ENCODE measurements at regions not wholly inside any gene's neighbourhood (a gene's known extent, or its start where the extent isn't known, plus 50 kb on each side); places are given as distances from the start of the nearest gene placed in this dataset.

DNA sequence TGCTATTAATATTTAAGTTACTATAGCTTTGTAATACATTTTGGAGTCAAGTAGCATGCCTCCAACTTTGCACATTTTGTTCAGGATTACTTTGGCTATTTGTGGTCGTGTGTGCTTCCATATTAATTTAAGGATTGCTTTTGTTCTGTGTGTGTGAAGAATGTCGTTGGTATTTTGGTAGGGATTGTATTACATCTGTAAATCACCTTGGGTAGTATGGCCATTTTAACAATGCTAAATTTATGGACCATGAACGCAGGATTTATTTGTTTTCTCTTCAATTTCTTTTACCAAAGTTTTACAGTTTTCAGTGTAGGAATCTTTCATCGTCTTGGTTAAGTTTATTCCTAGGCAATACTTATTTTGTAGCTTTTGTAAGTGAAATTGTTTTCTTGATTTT is 758.0 kb downstream of the FRK start:
- no peak for ATAC-seq (ENCODE audit: low read depth)
- no peaks in the 10 kb centered on the region for H3K36me3 Mint-ChIP-seq

DNA sequence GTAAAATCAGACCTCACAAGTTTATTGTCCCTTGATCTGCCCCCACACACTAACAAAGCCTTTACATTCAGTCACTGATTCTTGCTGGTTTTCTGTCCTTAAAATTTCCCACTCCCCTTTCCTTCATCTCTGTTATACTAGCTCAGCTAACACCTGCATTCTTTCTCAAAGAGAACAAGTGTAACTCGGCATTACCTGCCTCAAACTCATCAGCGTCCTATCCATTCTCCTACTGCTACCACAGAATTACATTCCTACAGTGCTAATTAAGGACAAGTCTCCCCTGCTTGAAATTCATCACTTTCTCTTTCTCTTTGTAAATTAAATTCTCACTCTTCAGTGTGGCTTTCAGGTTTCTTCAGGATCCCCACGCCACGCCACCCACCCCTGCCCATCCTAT is 773.2 kb downstream of the FRK start:
- Mint-ChIP-seq H3K4me3 (no peak overlapping the region), H3K27ac (no peak overlapping the region), H3K4me1 (no peaks in the 10 kb centered on the region), H3K27me3 (no peaks in the 10 kb centered on the region), H3K9me3 (peaks cover 5% of the 10 kb centered on the region), H3K36me3 (no peaks in the 10 kb centered on the region)
- DNase-seq (ENCODE audit: low spot score in 2 of 2) = no peak
- no peak for ATAC-seq (ENCODE audit: low read depth)

More for the DNA sequence above, 758.0 kb downstream of the FRK start:
- peaks cover 12% of the 10 kb centered on the region for H3K9me3 Mint-ChIP-seq
- H3K4me1 Mint-ChIP-seq = no peaks in the 10 kb centered on the region
- no peak overlapping the region for H3K27ac Mint-ChIP-seq
- H3K27me3 Mint-ChIP-seq = no peaks in the 10 kb centered on the region
- H3K4me3 Mint-ChIP-seq = no peak overlapping the region
- DNase-seq (ENCODE audit: low spot score in 2 of 2) = no peak

DNA sequence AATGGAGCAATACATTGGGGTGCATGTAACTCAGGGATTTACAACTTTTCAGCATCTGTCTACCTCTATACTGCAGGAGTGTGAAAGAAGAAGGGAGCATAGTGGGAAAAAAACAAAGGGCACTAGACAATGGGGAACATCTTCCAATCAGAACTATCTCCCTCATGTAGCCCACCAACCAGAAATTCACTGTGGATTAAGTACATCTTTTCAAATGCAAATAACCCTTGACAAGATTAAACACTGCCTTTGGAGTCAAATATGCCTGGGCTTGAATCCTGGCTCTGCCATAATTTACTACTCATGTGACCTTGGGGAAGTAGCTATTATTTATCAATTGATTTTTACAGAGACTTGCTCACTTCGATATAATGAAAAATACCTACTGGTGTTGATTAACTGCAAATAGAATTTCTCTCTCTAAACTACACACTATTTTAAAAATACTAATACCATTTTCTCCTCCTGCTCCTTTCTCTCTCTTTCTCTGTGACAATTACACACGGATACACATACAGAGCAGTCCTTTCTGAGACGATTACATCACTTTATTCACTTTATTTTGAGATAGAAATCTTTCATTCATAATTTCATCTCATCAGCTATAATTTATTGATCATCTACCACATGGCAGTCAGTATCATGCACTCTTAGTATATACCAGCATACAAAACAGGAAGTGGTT is 783.7 kb downstream of the FRK start:
- no peak overlapping the region for H3K27ac Mint-ChIP-seq
- ATAC-seq (ENCODE audit: low read depth) (no peak), DNase-seq (ENCODE audit: low spot score in 2 of 2) (no peak)
- H3K27me3 Mint-ChIP-seq = no peaks in the 10 kb centered on the region
- no peaks in the 10 kb centered on the region for H3K36me3 Mint-ChIP-seq
- H3K9me3 Mint-ChIP-seq = peaks cover 3% of the 10 kb centered on the region
- no peaks in the 10 kb centered on the region for H3K4me1 Mint-ChIP-seq
- H3K4me3 Mint-ChIP-seq = no peak overlapping the region

DNA sequence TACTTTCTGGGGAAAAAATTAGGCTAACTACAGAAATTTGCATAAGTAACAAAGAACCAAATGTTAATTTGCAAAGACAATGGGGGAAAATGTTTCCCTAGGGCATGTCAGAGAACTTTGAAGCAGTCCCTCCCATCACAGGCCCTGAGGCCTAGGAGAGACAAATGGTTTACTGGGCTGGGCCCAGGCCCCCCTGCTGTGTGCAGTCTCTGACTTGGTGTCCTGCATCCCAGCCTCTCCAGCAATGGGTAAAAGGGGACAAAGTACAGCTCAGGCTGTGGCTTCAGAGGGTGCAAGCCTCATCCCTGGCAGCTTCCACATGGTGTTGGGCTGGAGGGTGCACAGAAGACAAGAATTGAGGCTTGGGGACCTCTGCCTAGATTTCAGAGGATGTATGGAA is 788.4 kb downstream of the FRK start:
- DNase-seq (ENCODE audit: low spot score in 2 of 2) = no peak
- Mint-ChIP-seq H3K27ac (no peak overlapping the region), H3K9me3 (peaks cover 1% of the 10 kb centered on the region), H3K4me1 (no peaks in the 10 kb centered on the region), H3K36me3 (no peaks in the 10 kb centered on the region), H3K4me3 (no peak overlapping the region), H3K27me3 (no peaks in the 10 kb centered on the region)
- ATAC-seq (ENCODE audit: low read depth) = no peak

DNA sequence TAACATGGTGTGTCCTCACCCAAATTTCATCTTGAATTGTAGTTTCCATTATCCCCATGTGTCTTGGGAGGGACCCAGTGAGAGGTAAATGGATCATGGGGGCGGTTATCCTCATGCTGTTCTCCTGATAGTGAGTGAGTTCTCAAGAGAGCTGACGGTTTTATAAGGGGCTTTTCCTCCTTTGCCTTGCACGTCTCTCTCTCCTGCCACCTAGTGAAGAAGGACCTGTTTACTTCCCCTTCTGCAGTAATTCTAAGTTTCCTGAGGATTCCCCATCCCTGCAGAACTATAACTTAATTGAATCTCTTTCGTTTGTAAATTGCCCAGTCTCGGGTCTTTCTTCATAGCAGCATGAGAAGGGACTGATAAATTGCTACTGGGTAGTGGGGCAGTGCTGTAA is 789.3 kb downstream of the FRK start:
- ATAC-seq (ENCODE audit: low read depth) (no peak), DNase-seq (ENCODE audit: low spot score in 2 of 2) (no peak)
- Mint-ChIP-seq H3K27me3 (no peaks in the 10 kb centered on the region), H3K36me3 (no peaks in the 10 kb centered on the region), H3K27ac (no peak overlapping the region), H3K4me3 (no peak overlapping the region), H3K9me3 (peaks cover 1% of the 10 kb centered on the region), H3K4me1 (no peaks in the 10 kb centered on the region)

DNA sequence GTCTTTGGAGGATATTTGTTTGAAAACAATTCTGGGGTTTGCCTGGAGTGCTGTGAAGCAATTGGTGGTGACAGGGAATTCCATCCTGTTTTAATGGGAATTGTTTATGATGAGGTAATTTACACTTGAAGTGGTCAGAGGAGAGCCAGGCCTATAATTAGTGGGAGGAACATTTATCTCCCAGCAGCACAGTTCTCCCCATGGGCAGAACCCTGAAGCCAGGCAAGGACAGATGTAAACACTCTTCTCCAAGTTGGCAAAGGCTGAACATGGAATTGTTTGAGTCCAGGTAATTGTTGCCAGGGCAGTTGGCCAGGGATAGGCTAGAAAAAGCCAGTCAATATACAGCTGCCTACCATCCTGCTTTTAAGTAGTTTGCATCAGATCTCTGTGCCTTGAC is 789.7 kb downstream of the FRK start:
- H3K36me3 Mint-ChIP-seq = no peaks in the 10 kb centered on the region
- peaks cover 1% of the 10 kb centered on the region for H3K9me3 Mint-ChIP-seq

DNA sequence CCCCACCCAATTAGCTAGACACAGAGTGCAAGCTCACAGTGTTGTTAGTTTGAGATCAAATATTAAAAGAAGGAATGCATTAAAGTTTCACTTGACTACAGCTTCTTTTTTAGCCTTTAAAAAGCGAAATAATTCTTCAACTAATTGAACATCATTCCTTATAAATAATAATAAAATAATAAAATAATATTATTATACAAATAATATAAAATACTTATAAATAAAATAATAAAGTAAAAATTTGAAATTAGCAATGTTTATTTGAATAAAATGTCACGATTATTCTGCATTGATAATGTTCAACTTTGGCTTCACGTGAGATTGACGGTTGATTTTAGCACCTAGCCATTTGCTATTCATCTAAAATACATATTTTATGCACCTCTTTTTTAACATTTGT is 819.3 kb downstream of the FRK start:
- DNase-seq (ENCODE audit: low spot score in 2 of 2) (no peak), ATAC-seq (ENCODE audit: low read depth) (no peak)
- Mint-ChIP-seq H3K4me3 (no peak overlapping the region), H3K9me3 (no peaks in the 10 kb centered on the region), H3K4me1 (no peaks in the 10 kb centered on the region), H3K36me3 (no peaks in the 10 kb centered on the region), H3K27ac (no peak overlapping the region), H3K27me3 (no peaks in the 10 kb centered on the region)

More for the DNA sequence above, 789.7 kb downstream of the FRK start:
- ATAC-seq (ENCODE audit: low read depth) = no peak
- Mint-ChIP-seq H3K4me3 (no peak overlapping the region), H3K27ac (no peak overlapping the region), H3K27me3 (no peaks in the 10 kb centered on the region), H3K4me1 (no peaks in the 10 kb centered on the region)
- no peak for DNase-seq (ENCODE audit: low spot score in 2 of 2)

DNA sequence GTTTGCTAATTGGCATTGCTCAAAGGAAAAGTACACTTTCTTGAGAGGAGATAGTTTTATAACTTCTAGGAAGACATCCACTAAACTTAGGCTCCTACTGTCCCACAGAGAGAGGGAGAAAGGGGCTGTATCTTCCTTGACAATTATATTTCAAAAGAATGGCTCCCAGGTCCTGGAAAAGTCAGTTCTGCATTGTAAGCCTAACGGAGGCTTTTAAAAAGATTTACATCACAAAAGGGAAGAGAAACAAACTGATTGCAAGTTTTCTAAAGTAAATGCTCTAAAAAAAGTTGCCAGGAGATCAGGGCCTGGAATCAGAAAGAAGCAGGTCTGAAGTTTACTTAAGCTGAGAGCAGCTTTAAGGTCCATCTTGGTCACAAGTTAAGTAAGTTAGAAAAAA is 839.5 kb downstream of the FRK start:
- DNase-seq (ENCODE audit: low spot score in 2 of 2) = no peak
- Mint-ChIP-seq H3K36me3 (no peaks in the 10 kb centered on the region), H3K27me3 (no peaks in the 10 kb centered on the region), H3K27ac (no peak overlapping the region), H3K9me3 (peaks cover 9% of the 10 kb centered on the region), H3K4me1 (no peaks in the 10 kb centered on the region), H3K4me3 (no peak overlapping the region)
- no peak for ATAC-seq (ENCODE audit: low read depth)

DNA sequence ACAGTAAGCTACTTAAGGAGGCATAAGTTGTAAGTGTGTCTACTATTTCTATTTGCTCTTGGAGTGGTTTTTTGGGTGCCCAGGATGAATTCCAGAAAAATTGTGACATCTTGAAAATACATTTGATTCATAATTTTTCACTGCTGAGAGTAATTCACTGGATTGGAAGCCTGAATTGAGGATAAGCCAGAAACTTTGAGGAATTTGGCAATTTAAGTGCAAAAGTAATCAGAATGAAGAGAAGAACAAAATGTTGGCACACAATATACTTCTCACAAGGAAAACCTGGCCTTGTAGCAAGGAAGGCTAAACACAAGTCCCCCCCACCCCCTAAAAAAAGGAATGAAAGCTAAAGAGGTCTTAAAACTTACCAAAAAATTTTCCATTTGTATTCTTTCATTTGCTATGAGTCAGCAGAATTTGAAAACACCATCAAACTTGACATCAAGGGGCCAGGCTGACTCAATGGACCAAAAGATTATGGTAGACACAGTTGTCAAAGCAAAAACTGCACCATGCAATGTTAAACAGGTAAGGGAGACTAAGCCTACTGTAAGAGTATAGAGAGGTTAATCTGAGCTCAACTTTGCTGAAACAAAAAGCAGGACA is 840.0 kb downstream of the FRK start:
- DNase-seq (ENCODE audit: low spot score in 2 of 2) (no peak), ATAC-seq (ENCODE audit: low read depth) (no peak)
- no peaks in the 10 kb centered on the region for H3K36me3 Mint-ChIP-seq
- no peak overlapping the region for H3K4me3 Mint-ChIP-seq
- peaks cover 10% of the 10 kb centered on the region for H3K9me3 Mint-ChIP-seq
- H3K27ac Mint-ChIP-seq = no peak overlapping the region
- H3K27me3 Mint-ChIP-seq = no peaks in the 10 kb centered on the region
- H3K4me1 Mint-ChIP-seq = no peaks in the 10 kb centered on the region

DNA sequence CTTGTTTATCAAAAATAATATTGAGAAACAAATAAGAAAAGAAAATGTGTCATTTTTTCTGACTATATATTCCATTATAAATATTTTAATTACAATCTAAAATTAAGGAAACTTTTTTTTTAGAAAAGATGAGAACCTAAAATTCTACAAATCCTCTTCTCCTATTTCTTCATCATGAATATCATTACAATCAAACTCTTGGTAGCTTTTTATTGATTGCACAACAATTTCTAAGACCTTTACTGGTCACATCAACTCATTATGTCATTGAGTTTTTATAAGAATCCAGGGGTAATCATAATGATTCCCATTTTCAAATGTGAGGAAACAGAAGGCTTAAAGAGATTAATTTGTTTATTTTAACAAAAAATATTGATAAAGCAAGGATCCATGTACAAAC is 841.0 kb downstream of the FRK start:
- H3K27ac Mint-ChIP-seq = no peak overlapping the region
- peaks cover 6% of the 10 kb centered on the region for H3K9me3 Mint-ChIP-seq

DNA sequence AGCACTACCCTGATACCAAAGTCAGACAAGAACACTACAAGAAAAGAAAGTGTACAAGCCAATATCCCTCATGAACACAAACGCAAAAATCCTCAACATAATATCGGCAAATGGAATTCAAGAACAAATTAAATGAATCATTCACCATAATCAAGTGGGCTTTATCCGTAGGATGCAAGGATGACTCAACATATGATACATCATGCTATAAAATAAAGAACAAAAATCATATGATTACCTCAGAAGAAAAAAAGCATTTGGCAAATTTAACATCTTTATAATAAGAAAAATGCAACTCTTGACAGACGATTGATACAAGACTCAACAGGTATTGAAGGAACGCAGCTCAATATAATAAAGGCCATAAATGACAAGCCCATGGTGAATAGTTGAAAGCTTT is 843.9 kb downstream of the FRK start:
- no peak overlapping the region for H3K27ac Mint-ChIP-seq
- H3K4me1 Mint-ChIP-seq = no peaks in the 10 kb centered on the region
- no peak for ATAC-seq (ENCODE audit: low read depth)
- H3K27me3 Mint-ChIP-seq = no peaks in the 10 kb centered on the region
- H3K9me3 Mint-ChIP-seq = peaks cover 9% of the 10 kb centered on the region
- DNase-seq (ENCODE audit: low spot score in 2 of 2) = no peak
- no peak overlapping the region for H3K4me3 Mint-ChIP-seq
- no peaks in the 10 kb centered on the region for H3K36me3 Mint-ChIP-seq

More for the DNA sequence above, 841.0 kb downstream of the FRK start:
- Mint-ChIP-seq H3K27me3 (no peaks in the 10 kb centered on the region), H3K4me3 (no peak overlapping the region), H3K36me3 (no peaks in the 10 kb centered on the region), H3K4me1 (no peaks in the 10 kb centered on the region)
- ATAC-seq (ENCODE audit: low read depth) = no peak
- DNase-seq (ENCODE audit: low spot score in 2 of 2) = no peak

DNA sequence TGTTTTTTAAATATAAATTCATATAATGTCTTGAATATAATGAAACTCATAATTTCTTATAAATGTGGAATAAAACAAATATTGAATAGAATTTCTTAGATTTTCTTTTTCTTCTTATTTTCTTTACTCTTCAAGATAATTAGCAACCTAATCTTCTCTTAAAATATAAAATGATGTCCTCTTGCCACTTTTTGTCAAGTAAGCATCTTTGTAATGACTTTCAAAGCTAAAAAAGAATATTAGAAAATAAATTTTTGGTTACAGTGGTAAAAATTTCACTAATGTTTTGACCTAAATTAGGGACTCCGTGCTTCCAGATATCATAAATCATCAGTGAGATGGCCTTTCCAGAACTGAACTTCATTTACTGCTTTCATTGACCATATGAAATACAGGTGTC is 846.4 kb downstream of the FRK start:
- no peaks in the 10 kb centered on the region for H3K4me1 Mint-ChIP-seq
- H3K36me3 Mint-ChIP-seq = no peaks in the 10 kb centered on the region
- ATAC-seq (ENCODE audit: low read depth) (no peak), DNase-seq (ENCODE audit: low spot score in 2 of 2) (no peak)
- no peak overlapping the region for H3K27ac Mint-ChIP-seq
- H3K27me3 Mint-ChIP-seq = no peaks in the 10 kb centered on the region
- no peak overlapping the region for H3K4me3 Mint-ChIP-seq
- peaks cover 10% of the 10 kb centered on the region for H3K9me3 Mint-ChIP-seq

DNA sequence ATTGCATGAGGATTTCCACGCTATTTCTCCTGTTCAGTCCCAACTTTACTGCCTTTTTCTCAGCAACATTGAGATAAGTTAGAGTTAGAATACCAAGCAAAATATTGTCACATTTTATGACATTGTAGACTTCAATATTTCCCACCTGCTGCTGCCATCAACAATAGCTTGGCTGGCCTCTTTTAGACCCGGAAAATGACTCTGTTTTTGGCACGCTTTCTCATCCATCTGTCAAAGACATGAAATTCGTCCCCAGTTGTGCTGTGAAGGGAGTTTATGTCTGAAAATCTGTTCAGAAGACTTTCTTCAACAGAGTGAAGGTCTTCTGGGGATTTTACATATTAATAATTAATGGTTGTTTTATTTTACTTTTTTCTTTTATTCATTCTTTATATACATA is 857.3 kb downstream of the FRK start:
- no peak overlapping the region for H3K4me3 Mint-ChIP-seq
- ATAC-seq (ENCODE audit: low read depth) (no peak), DNase-seq (ENCODE audit: low spot score in 2 of 2) (no peak)
- no peak overlapping the region for H3K27ac Mint-ChIP-seq
- H3K27me3 Mint-ChIP-seq = no peaks in the 10 kb centered on the region
- no peaks in the 10 kb centered on the region for H3K36me3 Mint-ChIP-seq
- H3K9me3 Mint-ChIP-seq = peaks cover 3% of the 10 kb centered on the region
- no peaks in the 10 kb centered on the region for H3K4me1 Mint-ChIP-seq

DNA sequence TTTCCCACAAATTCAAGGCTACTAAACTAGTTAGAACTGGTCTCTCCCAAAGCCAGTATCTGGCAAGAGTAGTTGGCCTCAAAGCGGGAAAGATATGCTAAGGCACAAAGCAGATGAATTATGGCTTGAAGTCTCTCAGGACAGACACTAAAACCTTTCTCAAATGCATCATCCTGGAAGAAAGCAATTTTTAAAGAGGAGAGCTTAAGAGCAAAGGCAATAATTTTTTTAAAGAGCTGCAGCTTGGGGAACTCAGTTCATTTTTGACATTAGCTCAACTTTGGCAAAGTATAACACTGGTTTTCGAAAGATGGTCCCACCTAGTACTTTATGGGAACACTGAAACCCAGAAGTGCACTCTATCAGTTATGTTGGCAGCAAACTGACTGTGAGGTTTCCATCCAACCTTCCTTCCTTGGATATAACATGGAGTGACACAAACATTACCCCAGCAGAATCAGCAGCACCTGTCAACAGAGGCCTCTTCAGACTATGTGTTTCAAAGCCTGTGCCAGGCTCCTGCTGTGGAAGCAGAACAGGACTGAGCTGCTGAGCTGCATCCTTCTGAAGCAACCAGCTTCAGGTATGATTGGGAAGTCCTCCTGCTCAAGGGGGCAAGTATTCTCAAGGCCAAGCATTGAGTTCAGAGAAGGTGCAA is 852.3 kb upstream of the HS3ST5 start:
- Mint-ChIP-seq H3K9me3 (peaks cover 4% of the 10 kb centered on the region), H3K4me1 (no peaks in the 10 kb centered on the region), H3K27me3 (no peaks in the 10 kb centered on the region), H3K27ac (no peak overlapping the region), H3K36me3 (no peaks in the 10 kb centered on the region), H3K4me3 (no peak overlapping the region)
- DNase-seq (ENCODE audit: low spot score in 2 of 2) (no peak), ATAC-seq (ENCODE audit: low read depth) (no peak)

DNA sequence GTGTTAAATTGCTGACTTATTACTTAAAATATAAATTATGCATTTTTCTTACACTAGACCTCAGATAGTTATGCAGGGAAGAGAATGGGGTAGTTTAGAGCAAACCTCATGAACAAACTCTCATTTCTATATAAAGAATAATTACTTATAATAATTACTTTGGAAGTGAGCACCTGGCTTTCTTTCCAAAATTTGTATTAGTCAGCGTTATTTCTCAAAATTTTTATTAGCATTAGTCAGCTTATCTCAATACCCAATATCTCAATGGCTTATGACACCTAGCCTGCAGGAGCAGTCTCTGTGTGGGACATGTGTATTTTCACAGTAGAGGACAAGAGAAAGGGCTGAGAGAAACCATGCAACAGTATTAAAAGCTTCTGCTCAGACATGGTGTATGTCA is 849.2 kb upstream of the HS3ST5 start:
- no peak for DNase-seq (ENCODE audit: low spot score in 2 of 2)
- H3K36me3 Mint-ChIP-seq = no peaks in the 10 kb centered on the region
- no peak for ATAC-seq (ENCODE audit: low read depth)
- no peak overlapping the region for H3K27ac Mint-ChIP-seq
- H3K4me3 Mint-ChIP-seq = no peak overlapping the region
- H3K9me3 Mint-ChIP-seq = peaks cover 3% of the 10 kb centered on the region
- no peaks in the 10 kb centered on the region for H3K4me1 Mint-ChIP-seq
- no peaks in the 10 kb centered on the region for H3K27me3 Mint-ChIP-seq

Measured in memory B cell (primary cell).